DMS 273 treated with DMSO at 0.1 percent for 48 hours (cell line): ENCODE measurements at regions not wholly inside any gene's neighbourhood (a gene's known extent, or its start where the extent isn't known, plus 50 kb on each side); places are given as distances from the start of the nearest gene placed in this dataset.

Experiments
- DNase-seq: peaks from one replicate; lab custom pipeline; 2025; lab: John Stamatoyannopoulos, UW

DNA sequence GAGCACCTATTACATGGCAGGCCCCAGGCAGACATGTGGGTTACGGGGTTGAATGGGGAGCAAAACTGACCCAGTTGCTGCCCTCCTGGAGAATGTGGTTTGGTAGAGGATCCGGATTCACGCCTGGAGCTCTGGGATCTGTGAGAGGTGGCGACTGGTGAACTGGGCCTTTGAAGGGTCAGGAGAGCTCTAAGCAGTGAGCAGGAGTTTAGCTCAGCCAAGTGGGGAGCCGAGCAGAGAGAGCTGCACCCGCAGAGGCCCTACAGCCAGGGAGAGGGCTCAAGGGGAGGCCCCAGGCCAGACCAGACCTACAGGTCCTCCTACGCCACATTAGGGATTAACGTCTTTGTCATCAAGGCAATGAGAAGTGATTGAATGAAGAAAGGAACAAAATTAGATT is 179.8 kb upstream of the TLE3 start:
- DNase-seq, result no peak

DNA sequence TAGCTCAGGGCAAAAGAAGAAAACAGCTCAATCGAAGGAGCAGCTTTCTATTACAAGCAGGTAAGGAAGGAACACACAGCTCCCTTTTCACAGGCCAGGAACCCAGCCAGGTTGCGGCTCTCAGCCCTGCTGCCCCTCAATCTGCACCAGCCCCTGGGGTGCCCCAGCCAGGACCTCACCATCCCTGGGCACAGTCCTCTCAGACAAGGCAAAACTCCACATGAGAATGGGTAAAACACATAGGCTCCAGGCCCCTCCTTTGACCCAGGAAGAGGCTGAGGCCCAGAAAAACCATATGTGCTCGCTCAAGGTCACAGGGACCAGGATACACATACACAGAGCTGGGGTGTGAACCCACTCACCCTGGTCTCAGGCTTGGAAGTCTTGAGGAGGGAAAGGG is 178.7 kb upstream of the TLE3 start:
- no peak for DNase-seq

DNA sequence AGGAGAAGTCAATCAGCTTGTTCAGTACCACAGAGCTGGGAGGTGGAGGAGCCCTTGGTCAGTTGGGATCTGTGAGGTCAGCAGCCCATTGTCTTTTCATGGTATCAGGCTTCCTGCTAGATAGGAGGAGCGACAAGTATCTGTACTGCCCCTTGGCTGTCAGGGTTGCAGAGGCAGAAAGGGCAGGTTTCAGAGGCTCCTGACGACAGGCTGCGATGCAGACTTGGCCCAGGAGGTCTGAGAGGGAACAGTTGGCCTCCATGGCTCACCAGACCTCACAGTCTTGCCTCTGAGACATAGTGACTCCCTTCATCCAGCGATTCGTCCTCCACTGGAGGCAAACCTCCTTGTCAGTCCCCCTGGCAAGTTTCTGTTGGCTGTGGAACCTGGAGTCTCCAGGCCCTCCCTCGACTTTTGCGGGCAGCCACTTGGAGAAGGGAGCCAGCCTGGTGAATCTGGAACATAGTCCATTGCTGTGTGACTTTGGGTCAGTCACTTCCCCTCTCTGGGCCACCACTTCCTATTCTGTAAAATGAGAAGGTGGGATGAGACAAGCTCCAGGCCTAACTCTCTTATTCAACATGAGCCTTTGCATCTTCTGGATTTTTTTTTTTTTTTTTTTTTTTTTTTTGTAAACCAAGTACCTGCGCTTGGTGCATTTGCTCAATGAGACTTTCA is 177.9 kb upstream of the TLE3 start:
- DNase-seq, result no peak

DNA sequence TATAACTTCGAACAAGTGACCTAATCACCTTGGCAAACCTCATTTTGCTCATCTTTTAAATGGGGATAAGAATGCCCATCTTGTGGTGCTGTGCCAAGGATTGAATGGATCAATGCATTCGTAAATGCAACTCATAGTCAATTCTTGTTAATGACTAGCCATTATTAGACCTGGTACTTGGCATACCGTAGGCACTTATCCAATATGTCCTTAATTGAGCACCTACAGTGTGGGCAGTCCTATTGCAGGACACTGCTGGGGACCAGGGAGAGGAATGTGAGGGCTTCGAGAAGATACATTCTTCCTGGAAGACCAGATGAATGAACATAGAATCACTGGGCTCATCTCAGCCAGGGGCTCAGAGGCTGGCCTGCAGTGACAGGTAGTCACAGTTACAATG is 177.2 kb upstream of the TLE3 start:
- no peak for DNase-seq

DNA sequence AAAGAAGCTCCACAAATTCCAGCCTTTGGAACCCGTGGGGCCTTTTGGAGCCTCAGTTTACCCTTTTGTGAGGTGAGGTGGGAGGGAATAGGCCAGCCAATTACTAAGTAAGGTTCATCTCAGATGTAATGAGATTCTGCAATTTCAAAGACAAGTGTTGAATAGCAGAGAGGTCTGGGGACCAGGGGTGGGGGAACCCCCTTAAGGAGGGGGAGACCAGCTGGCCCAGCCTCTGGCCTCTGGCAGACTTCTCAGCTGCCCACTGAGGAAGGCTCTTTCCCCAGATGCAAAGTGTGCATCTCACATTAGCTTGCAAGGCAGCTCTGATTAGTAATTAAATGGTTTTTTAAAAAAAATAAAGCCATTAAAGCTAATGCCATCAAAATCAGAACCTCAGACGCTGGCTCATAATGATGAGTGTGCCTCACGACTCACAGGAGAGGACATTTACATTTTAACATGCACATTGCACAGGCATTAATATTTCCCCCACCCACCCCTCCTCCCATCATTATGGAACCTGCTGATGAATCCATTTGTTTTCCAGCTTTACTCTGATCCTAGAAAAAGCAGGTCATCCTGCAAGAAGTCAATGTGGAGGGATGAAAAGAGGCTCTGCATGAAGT is 176.7 kb upstream of the TLE3 start:
- no peak for DNase-seq

DNA sequence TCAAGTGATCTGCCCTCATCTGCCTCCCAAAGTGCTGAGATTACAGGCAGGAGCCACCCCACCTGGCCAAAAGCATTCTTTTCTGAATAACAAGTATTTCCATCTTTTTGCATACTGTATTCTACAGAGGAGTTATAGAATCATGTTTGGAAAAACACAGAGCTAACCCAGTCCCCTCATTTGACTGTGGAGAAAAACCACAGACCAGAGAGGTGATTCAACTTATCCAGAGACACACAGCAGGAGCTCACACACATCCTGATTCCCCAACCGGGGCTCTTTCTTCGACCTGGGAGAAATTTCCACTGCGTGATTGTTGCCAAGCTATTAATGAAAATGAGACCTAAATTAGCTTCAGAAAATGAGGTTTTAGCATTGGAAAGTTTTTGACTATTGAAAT is 176.1 kb upstream of the TLE3 start:
- no peak for DNase-seq

DNA sequence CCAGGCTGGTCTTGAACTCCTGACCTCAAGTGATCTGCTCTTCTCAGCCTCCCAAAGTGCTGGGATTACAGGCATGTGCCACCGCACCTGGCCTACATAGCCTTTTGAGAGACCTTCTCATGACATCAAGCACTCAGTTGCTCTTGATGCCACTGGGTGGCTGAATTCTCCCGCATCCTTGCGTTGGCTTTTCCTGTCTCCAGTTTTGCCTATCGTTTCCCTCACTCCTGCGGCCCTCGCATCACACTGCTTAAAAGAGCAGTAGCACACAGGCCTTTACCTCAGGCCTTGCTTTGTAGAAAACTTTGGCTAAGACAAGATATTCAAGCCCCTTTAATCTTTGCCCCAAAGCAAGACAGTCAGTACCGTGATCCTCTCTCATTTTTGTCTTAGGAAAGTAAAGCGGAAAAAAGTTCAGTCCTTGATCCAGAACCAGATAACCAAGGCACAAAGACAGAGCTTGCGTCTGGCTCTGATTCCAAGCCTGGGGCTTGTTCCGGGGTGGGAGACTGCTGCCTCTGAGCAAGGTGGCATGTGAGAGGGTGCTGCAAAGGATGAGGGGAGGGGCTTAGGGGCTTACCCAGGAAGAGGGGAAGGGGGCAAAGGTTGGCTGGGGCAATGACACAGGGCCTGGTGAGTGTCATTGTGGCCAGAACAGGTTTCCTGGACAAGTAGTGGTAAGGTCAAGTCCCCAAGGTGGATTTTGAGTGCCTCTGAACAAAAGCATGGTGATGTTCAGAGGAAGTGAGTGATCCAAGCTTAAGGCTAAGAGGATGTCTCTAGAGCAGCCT is 175.0 kb upstream of the TLE3 start:
- no peak for DNase-seq

DNA sequence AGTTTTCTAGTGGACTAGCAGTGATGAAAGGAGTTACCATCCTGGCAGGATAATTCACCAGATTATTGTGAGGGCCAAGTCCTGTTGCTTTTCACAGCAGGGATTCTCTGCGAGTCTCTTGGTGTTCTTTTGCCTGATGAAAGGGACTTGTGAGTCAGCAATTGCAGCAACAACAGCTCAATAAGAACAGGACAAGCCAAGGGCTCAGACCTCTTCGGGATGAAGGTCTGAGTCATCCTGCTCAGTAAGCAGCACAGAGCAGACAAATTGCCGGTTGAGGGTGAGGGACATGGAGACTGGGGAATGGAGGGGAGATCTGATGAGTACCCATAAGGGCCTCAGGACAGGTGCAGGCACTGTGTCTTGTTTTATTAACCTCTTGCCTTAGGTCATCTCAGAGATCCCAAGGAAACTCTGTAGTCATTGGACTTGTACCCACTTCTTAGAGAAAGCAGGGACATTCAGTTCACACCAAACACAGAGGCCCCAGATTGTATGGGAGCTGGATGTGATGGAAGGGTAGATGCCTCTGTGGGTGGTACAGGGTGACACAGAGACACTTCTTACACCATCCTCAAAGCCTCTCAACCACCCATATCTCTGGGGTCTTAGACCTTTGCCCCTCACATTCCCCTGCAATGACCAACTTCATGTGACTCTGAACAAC is 173.8 kb upstream of the TLE3 start:
- DNase-seq, result no peak

DNA sequence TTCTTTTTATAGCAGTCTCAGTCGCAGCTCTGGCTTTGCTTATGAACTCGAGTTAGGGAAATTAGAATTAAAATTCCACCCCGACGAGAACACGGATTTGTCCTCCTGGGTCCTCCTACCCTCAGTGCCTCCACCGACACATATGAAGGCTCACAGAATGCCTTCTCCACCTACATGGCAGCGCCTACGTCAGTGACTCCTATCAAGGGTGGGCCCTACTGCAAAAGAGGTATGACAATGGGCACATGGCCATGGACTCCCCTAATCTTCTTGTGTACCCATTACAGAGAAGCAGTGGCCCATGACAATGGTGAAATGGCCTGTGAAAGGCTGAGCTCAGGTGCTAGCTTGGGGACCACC is 173.0 kb upstream of the TLE3 start:
- no peak for DNase-seq

DNA sequence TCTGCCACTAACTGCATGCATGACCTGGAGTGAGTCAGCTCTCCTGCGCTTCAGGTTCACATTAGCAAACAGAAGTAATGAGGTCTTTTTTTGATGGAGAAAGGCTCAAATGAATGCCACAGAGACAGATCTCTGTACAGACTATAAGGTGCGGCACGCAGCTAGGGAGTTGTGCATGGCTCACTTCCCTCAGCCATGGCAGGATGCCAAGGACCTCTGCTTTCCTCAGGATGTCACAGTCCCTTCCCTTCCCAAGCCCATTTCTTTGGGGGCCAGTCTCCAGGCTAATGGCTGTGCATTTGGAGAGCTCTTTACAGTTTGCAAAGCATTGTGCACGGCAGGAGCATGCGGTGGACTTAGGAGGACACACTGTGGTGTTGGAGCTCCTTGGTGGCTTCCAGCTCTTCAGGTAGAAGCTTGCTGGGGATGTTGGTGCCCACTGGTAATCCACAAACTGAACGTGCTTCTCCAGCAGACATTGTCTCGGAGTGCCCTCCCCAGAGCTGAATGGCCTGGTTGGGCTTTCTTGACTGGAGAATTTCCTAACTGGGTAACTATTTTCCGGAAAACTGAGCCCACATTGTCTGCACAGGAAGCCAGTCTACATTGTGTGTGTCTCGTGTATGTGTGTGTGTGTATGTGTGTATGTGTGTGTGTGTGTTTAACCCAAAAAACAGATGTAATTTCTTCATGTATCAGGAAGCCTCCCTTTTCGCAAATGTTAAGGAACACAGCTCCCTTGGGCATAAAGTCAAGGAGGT is 172.5 kb upstream of the TLE3 start:
- DNase-seq, result no peak

DNA sequence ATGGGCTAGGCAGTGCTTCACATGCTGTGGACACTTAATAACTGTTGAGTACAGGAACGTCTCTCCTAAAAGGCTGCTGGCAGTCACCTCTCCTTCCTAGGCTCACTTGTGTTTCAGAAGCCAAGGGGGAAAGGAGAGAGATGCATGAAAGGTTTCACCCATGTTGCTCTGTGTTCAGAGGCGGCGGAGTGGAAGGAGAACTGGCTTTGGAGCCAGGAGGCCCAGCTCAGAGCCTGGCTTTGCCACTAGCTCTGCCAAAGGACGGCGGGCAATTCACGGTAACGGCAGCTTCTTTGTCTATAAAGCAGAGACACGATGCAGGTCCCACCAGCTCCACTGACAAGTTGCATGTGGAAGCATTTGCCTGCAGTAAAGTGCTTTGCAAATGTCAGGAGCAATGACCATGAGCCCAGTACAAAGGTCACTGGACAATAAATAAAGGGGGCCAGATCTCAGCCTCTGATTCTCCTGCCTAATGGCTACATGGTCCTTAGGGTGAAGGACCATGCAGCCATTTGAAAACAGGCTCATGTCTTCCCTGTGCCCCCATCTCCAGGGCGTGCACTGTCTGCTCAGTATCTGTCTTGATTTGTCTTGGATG is 171.7 kb upstream of the TLE3 start:
- DNase-seq, result no peak

DNA sequence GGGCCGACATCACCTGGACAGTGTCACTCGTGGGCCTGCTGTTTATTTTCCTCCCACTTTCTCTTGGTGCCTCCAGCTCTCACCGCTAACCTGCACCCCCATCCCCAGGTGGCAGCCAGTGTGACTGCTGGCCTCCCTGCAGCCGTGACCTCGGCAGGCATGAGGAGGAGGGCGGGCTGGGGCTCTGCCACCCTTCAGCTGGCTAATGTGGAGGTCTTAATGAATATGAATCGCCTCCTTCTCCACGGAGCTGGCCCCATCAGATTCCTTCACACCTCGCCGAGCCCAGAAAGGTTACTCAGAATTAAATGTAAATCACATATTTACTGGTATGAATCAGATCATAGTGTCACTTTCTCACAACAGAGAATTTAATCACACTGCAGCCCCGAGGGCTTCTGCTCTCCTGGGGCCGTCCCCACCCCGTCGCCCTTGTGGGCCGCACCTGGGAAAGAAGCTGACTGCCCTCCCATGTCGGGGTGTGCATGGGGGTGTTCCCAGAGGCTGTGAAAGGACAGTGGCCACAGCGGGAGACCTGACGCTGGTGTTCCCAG is 171.1 kb upstream of the TLE3 start:
- DNase-seq, result no peak

DNA sequence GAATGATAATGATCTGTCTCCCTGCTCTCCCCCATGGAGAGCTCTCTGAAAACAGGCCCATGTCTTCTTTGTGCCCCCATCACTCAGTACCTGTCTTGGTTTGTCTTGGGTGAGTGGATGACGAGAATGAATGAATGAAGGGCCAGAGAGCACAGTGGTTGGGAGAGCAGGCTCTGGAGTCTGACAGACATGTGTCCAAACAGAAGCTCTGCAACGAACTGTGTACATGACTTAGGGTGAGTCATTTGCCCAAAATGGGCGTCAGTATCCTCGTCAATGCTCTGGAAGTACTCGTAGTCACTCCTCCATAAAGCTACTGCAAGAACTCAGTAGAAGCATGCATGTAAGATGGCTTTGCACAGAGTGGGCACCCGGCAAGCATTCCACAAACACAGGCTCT is 170.2 kb upstream of the TLE3 start:
- DNase-seq, result no peak

DNA sequence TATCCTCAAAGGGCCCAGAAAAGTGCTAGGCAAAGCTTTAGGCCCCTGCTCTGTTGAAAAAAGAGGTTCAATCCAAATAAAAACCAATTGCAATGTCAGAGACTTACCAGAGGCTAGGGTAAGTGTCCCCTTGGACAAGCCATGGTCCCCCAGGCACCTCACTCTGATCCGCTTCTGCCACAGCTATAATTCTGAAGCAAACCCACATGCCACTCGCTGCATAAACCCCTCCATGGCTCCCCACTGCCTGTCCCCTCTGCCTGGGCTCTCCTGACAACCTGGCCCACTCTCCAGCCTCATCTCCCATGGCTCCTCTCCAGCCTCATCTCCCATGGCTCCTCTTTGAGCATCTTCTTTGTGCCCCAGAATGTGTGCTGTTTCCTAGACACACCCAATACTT is 169.6 kb upstream of the TLE3 start:
- DNase-seq, result no peak

DNA sequence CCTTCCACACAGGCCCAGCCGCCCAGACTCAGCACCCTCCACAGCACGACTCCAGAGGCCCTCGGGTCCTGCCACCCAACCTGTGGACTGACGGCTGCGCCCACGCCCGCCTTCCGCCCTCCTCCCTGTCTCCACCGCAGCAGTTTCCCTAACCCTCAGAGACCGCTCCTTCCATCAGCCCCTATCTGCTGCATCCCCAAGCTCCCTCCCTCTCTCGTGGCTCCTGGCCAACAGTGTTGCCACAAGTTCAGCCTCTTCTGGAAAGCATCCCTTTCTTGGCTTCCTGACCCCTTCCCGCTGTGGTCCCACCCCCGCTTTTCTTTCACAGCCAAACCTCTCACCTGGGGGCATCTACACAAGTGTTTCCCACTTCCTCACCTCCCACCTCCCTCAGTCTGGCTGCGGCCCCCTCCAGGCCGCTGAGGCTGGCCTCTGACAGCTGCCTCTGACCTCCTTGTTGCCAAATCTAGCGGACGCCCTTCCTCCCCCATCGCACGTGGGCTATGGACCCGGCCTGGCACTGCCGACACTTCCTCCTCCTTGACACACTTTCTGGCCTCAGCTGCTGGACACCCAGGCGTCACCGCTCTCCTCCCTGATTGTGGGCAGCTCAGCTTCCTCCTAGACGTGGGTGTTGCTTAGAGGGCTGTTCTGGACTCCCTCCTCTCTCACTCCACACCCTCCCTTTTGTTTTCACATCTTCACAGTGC is 168.8 kb upstream of the TLE3 start:
- no peak for DNase-seq

DNA sequence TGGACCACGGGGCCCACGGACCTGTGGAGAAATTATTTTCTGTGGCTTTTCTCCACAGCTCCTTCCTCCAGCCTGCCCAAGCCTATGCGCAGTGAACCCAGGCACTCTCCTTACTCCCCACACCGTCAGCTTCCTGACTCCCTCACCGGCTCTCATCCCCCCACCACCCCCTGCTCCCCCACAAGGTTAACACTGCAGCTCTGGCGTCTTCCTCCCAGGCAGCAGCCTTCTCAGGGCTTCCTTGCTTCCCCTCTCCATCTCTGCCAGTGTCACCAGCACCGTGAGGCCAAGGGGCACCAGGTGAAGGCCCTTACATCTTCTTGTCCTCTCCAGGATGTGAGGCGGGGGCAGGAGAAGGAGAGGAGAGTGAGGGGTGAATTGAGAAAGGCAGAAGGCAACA is 168.3 kb upstream of the TLE3 start:
- no peak for DNase-seq

DNA sequence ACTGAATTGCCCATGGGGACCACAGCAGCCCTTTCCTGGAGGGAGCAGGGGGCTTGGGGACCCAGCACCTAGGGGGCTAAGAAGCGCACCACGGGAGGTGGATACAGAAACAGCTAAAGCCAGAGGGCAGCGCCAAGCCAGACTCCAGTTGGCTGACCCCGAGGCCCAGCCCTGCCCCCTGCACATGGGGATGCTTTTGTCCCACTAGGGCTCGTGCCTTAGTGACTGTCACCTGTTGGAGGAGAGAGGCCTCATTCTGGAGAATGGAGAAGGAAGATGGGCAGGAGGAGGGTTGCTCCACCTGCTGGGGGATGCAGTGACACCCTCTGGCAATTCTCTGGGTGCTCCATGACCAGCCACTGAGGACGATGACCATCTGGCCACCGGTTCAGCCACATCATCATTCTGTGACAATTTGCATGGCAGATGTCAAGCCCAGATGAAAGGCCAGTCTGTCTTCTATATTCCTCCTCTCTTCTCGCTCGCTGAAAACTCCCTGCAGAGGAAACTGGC is 167.8 kb upstream of the TLE3 start:
- no peak for DNase-seq

DNA sequence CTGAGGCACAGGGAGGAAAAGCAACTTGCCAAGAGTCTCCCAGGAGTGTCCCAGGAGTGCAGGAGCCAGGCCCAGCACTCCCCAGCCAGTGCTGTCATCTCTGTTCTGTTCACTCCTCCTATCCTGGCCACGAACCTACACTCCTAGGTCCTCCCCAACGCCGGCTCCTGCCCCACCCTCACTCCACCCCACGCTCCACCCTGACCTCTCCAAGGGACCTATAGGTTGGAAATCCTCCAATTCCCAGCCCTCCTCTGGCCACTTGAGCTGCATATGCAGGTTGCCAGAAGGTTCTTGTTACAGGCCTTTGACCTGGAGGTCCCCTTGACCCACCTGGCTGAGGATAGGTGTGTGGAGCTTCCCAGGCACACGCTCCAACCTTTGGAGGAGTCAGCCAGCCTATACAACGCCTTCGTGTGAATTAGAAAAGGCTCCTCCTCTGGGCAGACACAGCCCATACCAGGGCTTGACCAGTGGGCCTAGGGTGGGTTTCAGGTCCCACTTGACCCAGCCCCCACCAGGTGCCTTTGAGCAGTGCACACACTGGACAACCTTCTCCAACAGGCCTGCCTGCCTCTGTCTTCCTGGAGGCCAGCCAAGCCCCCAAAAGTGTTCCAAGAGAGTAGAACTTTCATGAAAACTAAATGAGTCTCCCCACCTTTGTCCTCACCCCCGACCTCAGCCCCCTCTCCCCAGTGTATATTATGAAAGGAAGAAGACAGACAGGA is 167.2 kb upstream of the TLE3 start:
- no peak for DNase-seq

DNA sequence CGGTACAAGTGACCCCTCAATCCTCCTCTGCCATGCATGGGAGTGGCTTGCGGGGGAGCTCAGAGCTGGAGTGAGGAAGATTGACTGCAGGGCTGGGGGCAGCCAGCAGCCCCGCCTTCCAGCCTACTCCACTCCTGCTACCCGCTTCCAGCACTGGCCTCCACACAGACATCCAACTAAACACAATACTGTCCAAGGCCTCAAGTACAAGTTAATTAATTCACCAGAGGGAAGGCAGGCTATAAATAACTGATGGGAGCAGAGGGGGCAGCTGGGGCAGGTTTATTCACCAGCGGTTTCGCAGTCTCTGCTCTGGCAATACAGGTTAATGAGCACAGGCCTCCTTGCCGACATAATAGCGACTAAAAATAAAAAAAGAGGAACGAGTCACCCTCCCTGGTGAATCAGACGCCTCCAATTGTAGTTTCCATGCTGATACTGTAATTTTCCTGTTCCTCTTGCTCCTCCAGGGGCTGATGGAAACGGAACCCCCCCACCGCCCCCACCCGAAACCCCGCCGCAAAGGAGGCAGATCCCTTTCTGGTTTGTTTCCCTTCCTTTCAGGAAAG is 166.4 kb upstream of the TLE3 start:
- DNase-seq, result peak; percentile 65
